H1 (cell line): ENCODE measurements at regions not wholly inside any gene's neighbourhood (a gene's known extent, or its start where the extent isn't known, plus 50 kb on each side); places are given as distances from the start of the nearest gene placed in this dataset.

Experiments used
- CTCF ChIA-PET: fragments of 300-600 bp; sonication (Branson Sonifier 250); formaldehyde crosslinking; loops from one replicate; lab custom pipeline; 2021; ENCODE audit not compliant: partially characterized antibody; lab: Charles Lee
- POLR2A ChIA-PET: fragments of 300-600 bp; sonication (Branson Sonifier 250); formaldehyde crosslinking; loops from one replicate; lab custom pipeline; 2021; ENCODE audit warnings: inconsistent platforms; ENCODE audit not compliant: partially characterized antibody; lab: Charles Lee
- DNase-seq, 2 experiments: peaks; one replicate each; pipeline versions ENCODE4 v3.0.0 to v3.0.0-alpha.2; 2010 to 2022; ENCODE audit warnings: low spot score in 2 of 2, low read depth in 1 of 2, mixed read lengths in 1 of 2
- FAIRE-seq: peaks from 2 replicates; lab custom pipeline; 2011; peaks lifted over from hg19 to GRCh38; lab: Jason Lieb, UNC
- H2AFZ ChIP-seq: 2 replicates; pipeline ENCODE4 v1.8.1; 2012; ENCODE audit warnings: low read length, inconsistent platforms
- H2AK5ac ChIP-seq: 2 replicates; pipeline ENCODE4 v1.6.1; 2013; ENCODE audit warnings: low read depth, low read length
- H2BK120ac ChIP-seq: replicated peaks from 2 replicates; pipeline ENCODE3; 2013; ENCODE audit warnings: low read depth, low read length, inconsistent platforms
- H2BK12ac ChIP-seq: 2 replicates; pipeline ENCODE4 v1.6.1; 2013; ENCODE audit warnings: low read depth, low read length
- H2BK15ac ChIP-seq: 2 replicates; pipeline ENCODE4 v1.6.1; 2013; ENCODE audit warnings: low read length
- H2BK20ac ChIP-seq: 2 replicates; pipeline ENCODE4 v1.6.1; 2013; ENCODE audit warnings: low read length
- H2BK5ac ChIP-seq: 2 replicates; pipeline ENCODE4 v1.6.1; 2013; ENCODE audit warnings: low read depth, low read length
- H3K14ac ChIP-seq: 2 replicates; pipeline ENCODE4 v1.6.1; 2013; ENCODE audit warnings: inconsistent platforms; ENCODE audit not compliant: insufficient read length
- H3K18ac ChIP-seq: 2 replicates; pipeline ENCODE4 v1.6.1; 2013; ENCODE audit warnings: low read length; ENCODE audit errors: extremely low read depth
- H3K23ac ChIP-seq: 2 replicates; pipeline ENCODE4 v1.6.1; 2013; ENCODE audit warnings: inconsistent platforms; ENCODE audit not compliant: insufficient read length
- H3K23me2 ChIP-seq: 2 replicates; pipeline ENCODE4 v1.6.1; 2013; ENCODE audit warnings: low read depth, low read length
- H3K27ac ChIP-seq: 2 replicates; pipeline ENCODE4 v1.6.1; 2011; ENCODE audit warnings: low read depth, low read length, inconsistent platforms
- H3K27me3 ChIP-seq, 4 experiments: replicated peaks in 1 of 4; 1 replicate in 1 of 4; 2 replicates in 3 of 4; pipeline versions ENCODE4 v1.6.1 to v1.8.1; 2011 to 2013; ENCODE audit warnings: low read length in 3 of 4, mild to moderate bottlenecking in 3 of 4, inconsistent platforms in 2 of 4, mixed read lengths in 2 of 4, moderate library complexity in 1 of 4; ENCODE audit not compliant: control insufficient read depth in 3 of 4, insufficient read depth in 3 of 4; ENCODE audit errors: extremely low read depth in 1 of 4
- H3K36me3 ChIP-seq, 4 experiments: 2 replicates each; pipeline versions ENCODE4 v1.6.1 to v1.8.1; 2011 to 2013; ENCODE audit warnings: mild to moderate bottlenecking in 4 of 4, low read length in 3 of 4, moderate library complexity in 2 of 4, control low read depth in 1 of 4, inconsistent platforms in 1 of 4; ENCODE audit not compliant: insufficient read depth in 4 of 4, control insufficient read depth in 2 of 4
- H3K4ac ChIP-seq: replicated peaks from 2 replicates; pipeline ENCODE3; 2013; ENCODE audit warnings: low read length, low read depth, mixed read lengths, inconsistent platforms; ENCODE audit not compliant: insufficient read length
- H3K4me1 ChIP-seq, 4 experiments: replicated peaks in 1 of 4; 1 replicate in 1 of 4; 2 replicates in 3 of 4; pipeline versions ENCODE4 v1.6.1 to v1.8.1; 2011 to 2013; ENCODE audit warnings: low read length in 3 of 4, inconsistent platforms in 2 of 4, mixed read lengths in 1 of 4; ENCODE audit not compliant: insufficient read depth in 4 of 4, control insufficient read depth in 3 of 4
- H3K4me2 ChIP-seq, 2 experiments: 2 replicates each; pipeline versions ENCODE4 v1.6.1 to v1.8.1; 2011 to 2013; ENCODE audit warnings: low read depth in 2 of 2, low read length in 2 of 2, control low read depth in 1 of 2, inconsistent platforms in 1 of 2, mild to moderate bottlenecking in 1 of 2; ENCODE audit not compliant: insufficient read depth in 1 of 2
- H3K4me3 ChIP-seq, 4 experiments: fragments of 200-600, 300-600 bp in 1 of 4; sonication (generic), shearing (Covaris generic), sonication (Bioruptor Twin) in 1 of 4; 2 replicates each; pipeline versions ENCODE4 v1.5.1 to v1.8.1; 2011 to 2016; ENCODE audit warnings: low read length in 4 of 4, low read depth in 3 of 4, control low read depth in 2 of 4, inconsistent platforms in 2 of 4, mild to moderate bottlenecking in 2 of 4, mixed read lengths in 1 of 4, moderate library complexity in 1 of 4; ENCODE audit not compliant: insufficient read depth in 2 of 4; ENCODE audit errors: extremely low read depth in 1 of 4
- H3K56ac ChIP-seq: replicated peaks from 2 replicates; pipeline ENCODE3; 2013; ENCODE audit warnings: low read depth, mild to moderate bottlenecking, mixed read lengths, low read length, inconsistent platforms; ENCODE audit not compliant: insufficient read length
- H3K79me1 ChIP-seq: 2 replicates; pipeline ENCODE4 v1.6.1; 2013; ENCODE audit warnings: low read depth, low read length, control low read depth
- H3K79me2 ChIP-seq, 2 experiments: 2 replicates each; pipeline versions ENCODE4 v1.6.1 to v1.8.1; 2012 to 2013; ENCODE audit warnings: low read length in 2 of 2, mild to moderate bottlenecking in 2 of 2, inconsistent platforms in 1 of 2; ENCODE audit not compliant: insufficient read depth in 2 of 2, control insufficient read depth in 1 of 2
- H3K9ac ChIP-seq, 4 experiments: replicated peaks in 1 of 4; 1 replicate in 1 of 4; 2 replicates in 3 of 4; pipeline versions ENCODE4 v1.6.1 to v1.8.1; 2011 to 2013; ENCODE audit warnings: low read depth in 3 of 4, low read length in 3 of 4, control low read depth in 2 of 4, mild to moderate bottlenecking in 2 of 4, moderate library complexity in 2 of 4, inconsistent platforms in 1 of 4; ENCODE audit errors: extremely low read depth in 1 of 4
- H3K9me3 ChIP-seq, 2 experiments: 2 replicates each; pipeline versions ENCODE4 v1.6.1 to v1.8.1; 2012 to 2013; ENCODE audit warnings: mild to moderate bottlenecking in 2 of 2, moderate library complexity in 2 of 2, control low read depth in 1 of 2, inconsistent platforms in 1 of 2, low read depth in 1 of 2, low read length in 1 of 2, mixed read lengths in 1 of 2; ENCODE audit not compliant: insufficient read depth in 2 of 2
- H4K20me1 ChIP-seq, 2 experiments: replicated peaks in 1 of 2; 2 replicates each; pipeline versions ENCODE3 to v1.8.1; 2011 to 2013; ENCODE audit warnings: inconsistent platforms in 2 of 2, low read length in 2 of 2, mild to moderate bottlenecking in 1 of 2; ENCODE audit not compliant: insufficient read depth in 2 of 2, control insufficient read depth in 1 of 2
- H4K5ac ChIP-seq: 2 replicates; pipeline ENCODE4 v1.6.1; 2013; ENCODE audit warnings: low read length, low read depth, mixed read lengths, inconsistent platforms; ENCODE audit not compliant: insufficient read length
- H4K8ac ChIP-seq: 2 replicates; pipeline ENCODE4 v1.8.0; 2013; ENCODE audit warnings: mild to moderate bottlenecking, moderate library complexity, low read length, inconsistent platforms; ENCODE audit not compliant: insufficient read depth; ENCODE audit errors: extremely low read depth
- H4K91ac ChIP-seq: replicated peaks from 2 replicates; pipeline ENCODE3; 2013; ENCODE audit warnings: low read length, mixed read lengths, inconsistent platforms; ENCODE audit not compliant: insufficient read length
- BCL11A ChIP-seq, 2 experiments: IDR thresholded peaks; one replicate each; pipeline ENCODE4 v1.6.1; 2011; ENCODE audit warnings: low read depth in 2 of 2, low read length in 2 of 2, mild to moderate bottlenecking in 2 of 2
- KDM1A ChIP-seq: fragments of 200-600, 300-600 bp; sonication (generic); IDR thresholded peaks from 2 replicates; pipeline ENCODE4 v1.7.1; 2016; ENCODE audit warnings: mild to moderate bottlenecking, low read length, borderline replicate concordance
- RBBP5 ChIP-seq: IDR thresholded peaks from 2 replicates; pipeline ENCODE4 v1.7.1; 2012; ENCODE audit warnings: low read depth, mild to moderate bottlenecking, inconsistent platforms, low read length, moderate library complexity, borderline replicate concordance
- SIX5 ChIP-seq: IDR thresholded peaks from 2 replicates; pipeline ENCODE4 v1.6.1; 2011; ENCODE audit warnings: mild to moderate bottlenecking, low read depth, low read length
- YY1 ChIP-seq: IDR thresholded peaks from 2 replicates; pipeline ENCODE4 v1.6.1; 2011; ENCODE audit warnings: low read depth, mild to moderate bottlenecking, low read length
- WGBS, 2 experiments: shearing (Covaris generic) in 1 of 2; methylation state at CpG; one replicate each; pipeline versions ENCODE4 v1.1.6 to v1.1.7; 2013 to 2015; ENCODE audit warnings: low lambda C conversion rate in 2 of 2, mixed read lengths in 2 of 2, inconsistent platforms in 1 of 2, low coverage in 1 of 2, missing lambda C conversion rate in 1 of 2; ENCODE audit not compliant: insufficient replicate concordance in 2 of 2, insufficient coverage in 1 of 2, insufficient read length in 1 of 2; ENCODE audit errors: extremely low coverage in 1 of 2, missing lambda C conversion rate in 1 of 2; 5-methylcytosine and 5-hydroxymethylcytosine counted together

DNA sequence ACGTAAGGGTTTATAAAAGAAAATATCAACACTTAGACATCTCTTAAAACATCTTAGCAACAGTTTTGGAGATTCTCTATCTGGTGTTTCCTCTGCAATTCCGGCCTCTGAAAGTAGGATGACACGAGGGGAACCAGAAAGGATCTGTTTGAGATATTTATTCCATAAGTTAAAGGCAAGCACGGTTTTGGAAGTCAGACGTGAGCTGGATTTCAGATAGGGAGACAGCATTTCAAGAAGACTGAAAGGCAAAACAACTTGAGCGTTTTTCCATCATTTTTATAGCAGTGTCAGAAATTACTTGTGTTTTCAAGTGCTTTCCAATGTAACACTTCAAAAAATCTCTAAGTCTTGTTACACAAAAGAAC, 52.9 kb upstream of the BTN3A2 start:
- Histone ChIP-seq H3K23me2 (peaks cover 13% of the 10 kb centered on the region), H3K27ac (no peak overlapping the region), H3K4me1 (no peaks in the 10 kb centered on the region), H3K23ac (no peak overlapping the region), H2BK120ac (no peak overlapping the region), H2BK20ac (no peak overlapping the region), H3K36me3 (no peaks in the 10 kb centered on the region), H2BK5ac (no peak overlapping the region), H3K9me3 (no peaks in the 10 kb centered on the region), H2BK12ac (no peak overlapping the region), H4K20me1 (no peaks in the 10 kb centered on the region), H3K27me3 (no peaks in the 10 kb centered on the region), H3K79me2 (no peaks in the 10 kb centered on the region), H3K14ac (no peak overlapping the region), H3K4me2 (peak overlapping the region; percentile 81 to 87), H3K79me1 (no peaks in the 10 kb centered on the region), H3K9ac (no peak overlapping the region), H4K91ac (no peak overlapping the region), H3K4ac (no peak overlapping the region), H4K8ac (no peak overlapping the region), H3K18ac (no peak overlapping the region), H2AFZ (no peak overlapping the region), H2AK5ac (no peak overlapping the region), H2BK15ac (no peak overlapping the region), H4K5ac (no peak overlapping the region), H3K4me3 (peak overlapping the region; percentile 70 to 95 (median 84)), H3K56ac (no peak overlapping the region)
- TF ChIP-seq RBBP5 (peak; percentile 43; the same call in 1 of the 2 replicates), SIX5 (no peak), KDM1A (no peak), YY1 (no peak), BCL11A (IDR thresholded peaks at IDR 0.05; ENCODE audit: low read depth in 2 of 2, low read length in 2 of 2) (no peak)
- POLR2A ChIA-PET = interaction anchor here (0.7 to 2.0 kb wide), 4 partner anchors 10 to 96 kb away, joined by 3 to 6 read pairs (median 3); a partner anchor contains a TSS
- FAIRE-seq (no peak), DNase-seq (no peak)
- 3% methylated on average over 6 of the region's 6 CpGs; no CpG with 5 or more reads in 1 of the 2 experiments for WGBS, 2 experiments
- CTCF ChIA-PET = no interaction called here
